Epidermal melanocyte (primary cell): ENCODE measurements at regions not wholly inside any gene's neighbourhood (a gene's known extent, or its start where the extent isn't known, plus 50 kb on each side); places are given as distances from the start of the nearest gene placed in this dataset.
"Not testable (repeated sequence)": the region's sequence is repeated elsewhere in the genome, so short reads cannot be mapped to it uniquely, and the experiment has no call there.

Experiments
- DNase-seq: peaks from one replicate; pipeline ENCODE4 v3.0.0; 2011; ENCODE audit warnings: low spot score; ENCODE audit not compliant: insufficient read length

DNA sequence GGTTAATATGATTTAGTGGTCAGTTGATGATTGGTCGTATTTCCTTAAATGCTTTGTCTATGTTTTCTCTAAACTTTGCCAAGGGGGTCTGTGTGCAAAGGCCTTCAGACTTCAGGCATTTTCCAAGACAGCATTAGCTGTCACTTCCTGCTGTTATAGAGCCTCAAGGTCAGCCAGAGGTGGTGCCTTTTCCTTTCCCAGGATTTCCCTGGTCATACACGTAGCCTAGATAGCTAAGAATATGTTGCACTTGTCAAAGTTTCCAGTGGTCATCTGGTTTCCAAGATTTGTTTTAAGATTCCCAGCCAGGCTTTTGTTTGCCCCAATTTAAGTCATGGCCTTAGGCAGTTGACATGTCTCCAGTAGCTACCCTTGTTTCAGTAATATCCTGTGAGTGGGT lies 133.2 kb upstream of the IGFBP3 start:
- DNase-seq, result no peak

DNA sequence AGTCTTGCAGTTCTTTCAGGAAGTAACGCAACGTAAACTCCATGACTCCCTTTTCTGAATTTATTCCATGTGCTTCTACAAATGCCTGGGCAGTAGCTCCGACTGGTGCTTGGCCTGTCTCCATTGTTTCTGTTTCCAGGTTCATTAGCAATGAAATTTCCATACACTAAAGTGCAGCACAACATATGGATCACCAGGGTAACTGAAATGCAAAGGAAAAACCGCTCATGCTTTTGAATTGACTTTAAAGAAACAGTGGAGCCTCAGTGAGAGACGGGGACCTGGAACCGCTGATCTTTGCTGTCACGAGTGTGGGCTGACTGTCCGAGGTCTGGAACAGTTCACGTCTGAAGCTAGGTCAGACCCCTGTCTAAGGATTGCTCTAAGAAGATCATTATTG lies 126.5 kb upstream of the IGFBP3 start:
- DNase-seq, result no peak

DNA sequence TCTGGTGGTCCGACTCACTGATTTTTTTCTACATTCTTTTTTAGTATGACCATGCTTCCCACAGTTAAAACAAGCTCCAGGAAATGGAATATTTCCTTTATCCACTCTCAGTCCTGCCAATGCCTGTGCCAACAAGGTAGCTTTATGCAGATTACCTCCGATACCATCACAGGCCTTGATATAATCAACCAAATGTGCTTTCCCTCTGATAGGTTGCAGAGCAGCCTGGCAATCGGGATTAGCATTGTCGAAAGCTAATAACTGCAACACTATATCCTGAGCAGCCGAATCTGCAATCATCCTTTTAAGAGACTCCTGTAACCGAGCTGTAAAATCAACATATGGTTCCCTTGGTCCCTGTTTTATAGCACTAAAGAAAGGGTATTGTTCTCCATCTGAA lies 122.3 kb upstream of the IGFBP3 start:
- DNase-seq, result not testable (repeated sequence)

DNA sequence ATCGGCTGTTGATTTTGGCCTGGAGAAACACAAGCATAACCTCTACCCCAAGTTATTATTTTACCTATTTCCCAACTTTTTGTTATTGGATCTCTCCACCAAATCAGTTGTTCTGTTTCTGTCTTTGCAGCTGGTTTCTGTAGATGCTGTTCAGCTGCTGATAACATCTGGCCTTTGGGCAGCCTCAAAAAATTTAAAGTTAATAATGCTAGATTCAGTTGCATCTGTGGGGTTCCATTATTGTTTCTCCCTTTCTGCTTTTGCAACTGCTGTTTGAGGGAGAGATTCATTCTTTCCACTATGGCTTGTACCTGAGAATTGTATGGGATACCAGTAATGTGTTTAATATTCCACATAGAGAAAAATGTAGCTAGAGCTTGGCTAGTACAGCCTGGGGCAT lies 118.7 kb upstream of the IGFBP3 start:
- not testable (repeated sequence) for DNase-seq

DNA sequence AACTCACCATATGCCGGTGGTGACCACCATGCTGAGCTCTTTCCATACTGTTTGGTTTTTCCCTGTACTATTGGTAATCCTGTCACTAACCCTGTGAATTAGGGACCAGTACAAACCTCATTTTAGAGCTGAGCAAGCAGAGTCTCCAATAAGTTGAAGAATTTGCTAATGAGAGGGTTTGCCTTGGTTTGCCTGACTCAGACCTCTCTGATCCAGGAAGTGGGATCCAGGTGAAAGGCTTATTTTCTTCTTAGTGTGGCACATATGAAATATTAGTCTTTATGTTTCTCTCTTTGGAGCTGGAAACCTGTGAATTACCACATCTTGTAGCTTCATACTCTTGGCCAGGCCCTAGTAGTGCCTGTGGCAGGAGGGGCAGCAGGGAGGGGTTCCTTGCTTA lies 114.1 kb upstream of the IGFBP3 start:
- no peak for DNase-seq

DNA sequence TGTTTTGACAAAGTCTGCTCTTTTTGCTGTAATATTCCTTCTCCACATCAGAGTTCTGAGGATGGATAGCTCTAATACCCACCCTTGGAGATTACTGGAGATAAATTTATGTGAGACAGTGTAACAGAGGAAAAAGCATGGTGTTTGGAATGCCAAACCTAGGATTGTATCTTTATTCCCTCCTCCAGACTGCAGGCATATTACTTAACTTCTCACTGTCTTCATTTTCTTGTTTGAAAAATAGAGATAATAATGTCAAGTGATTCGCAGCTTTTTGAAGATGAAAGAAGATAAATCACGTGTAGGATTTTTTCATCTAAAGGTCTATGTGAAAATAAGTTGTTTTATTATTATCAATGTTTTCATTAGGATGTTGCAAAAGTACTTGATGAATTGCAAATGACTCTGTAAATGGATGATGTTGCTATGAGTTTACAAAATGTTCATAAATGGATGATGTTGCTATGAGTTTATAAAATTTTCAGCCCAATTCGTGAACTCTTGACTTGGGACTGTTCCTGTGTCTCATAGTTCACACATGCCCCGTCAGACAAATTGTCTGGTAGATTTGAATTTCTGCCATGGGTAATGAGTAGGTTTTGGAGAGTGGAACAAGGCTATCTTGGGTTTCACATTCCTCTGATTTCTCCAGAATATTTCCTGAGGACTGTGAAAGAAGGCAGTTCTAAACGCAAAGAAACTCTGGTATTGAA lies 113.1 kb upstream of the IGFBP3 start:
- DNase-seq, result no peak

DNA sequence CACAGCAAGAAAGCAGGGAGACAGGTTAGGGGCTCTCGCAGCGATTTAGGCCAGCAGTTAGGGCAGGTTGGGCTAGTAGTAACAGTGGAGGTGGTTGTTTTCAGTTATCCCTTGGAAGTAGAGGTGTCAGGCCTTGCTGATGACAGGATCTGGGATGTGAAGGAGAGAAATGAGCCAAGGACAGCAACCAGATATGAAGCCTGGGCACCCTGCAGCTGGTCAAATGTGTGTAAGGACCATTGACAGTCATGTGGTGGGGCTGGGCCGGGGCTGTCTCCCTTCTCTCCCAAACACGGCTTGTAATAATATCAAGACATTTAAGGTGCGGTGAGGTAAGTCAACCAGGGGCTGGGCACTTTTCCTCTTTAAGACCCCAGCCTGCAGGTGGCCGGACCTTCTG lies 112.5 kb upstream of the IGFBP3 start:
- no peak for DNase-seq

DNA sequence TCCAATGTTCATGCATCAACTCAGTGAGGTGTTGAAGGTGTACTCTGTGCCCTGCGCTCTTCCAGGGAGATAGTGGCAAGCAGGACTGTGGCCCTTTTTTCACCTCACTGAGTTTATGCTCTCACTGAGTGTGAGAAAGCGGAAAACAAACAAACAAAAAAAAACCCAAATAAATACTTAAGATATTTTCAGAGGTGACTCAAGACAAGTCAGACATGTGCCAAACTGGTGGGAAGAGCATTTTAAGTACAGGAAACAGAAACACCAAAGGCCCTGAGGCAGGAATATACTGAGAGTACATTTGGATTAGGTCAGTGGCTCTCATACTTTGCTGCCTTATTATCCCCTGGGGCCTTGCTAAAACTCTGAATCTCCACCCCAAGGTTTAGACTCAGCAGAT lies 111.9 kb upstream of the IGFBP3 start:
- DNase-seq, result no peak

DNA sequence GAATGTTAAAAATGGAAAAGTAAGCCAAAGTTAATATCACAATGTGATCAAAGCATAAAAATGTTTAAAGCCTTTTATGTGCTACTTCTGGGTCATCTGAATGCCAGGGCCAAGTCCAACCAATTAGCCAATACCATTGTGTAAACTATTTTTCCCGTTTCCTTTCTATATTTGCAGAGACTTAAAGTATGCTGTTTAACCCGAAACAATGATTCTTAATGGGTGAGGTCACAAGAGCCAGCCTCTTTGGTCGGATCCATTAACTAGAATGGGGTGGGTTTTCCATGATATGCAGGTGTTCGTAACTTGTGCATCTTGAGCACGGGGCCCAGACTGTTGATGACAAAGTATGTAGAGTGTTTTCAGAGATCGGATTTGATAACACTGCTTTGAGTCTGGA lies 111.3 kb upstream of the IGFBP3 start:
- no peak for DNase-seq

DNA sequence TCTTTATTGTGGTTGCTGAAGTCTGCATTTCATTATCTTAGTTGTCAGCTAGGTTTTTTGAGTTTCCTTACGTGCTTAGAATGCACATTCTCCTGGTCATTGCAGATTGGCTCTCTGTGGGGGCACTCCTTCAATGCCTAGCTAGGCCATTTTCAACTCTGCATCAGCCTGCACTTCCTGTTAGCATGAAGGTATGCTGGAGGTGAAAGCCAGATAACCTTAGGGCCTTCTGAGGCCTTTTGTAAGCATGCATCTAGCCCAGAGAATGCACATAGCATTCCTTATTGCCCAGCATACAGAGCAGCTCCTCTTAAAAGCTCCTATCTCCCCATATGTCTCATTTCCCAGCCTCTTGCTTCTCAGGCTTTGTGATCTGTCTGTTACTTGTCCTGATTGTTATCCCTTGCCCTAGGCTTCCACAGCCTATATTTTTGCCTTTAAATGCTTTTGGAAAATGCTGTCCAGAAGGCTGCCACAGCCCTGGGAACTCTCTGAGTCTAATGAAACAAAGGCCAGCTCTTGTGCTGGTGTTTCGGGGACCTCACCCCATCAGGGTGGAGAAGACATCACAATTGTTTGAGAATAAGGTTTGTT lies 108.1 kb upstream of the IGFBP3 start:
- no peak for DNase-seq

DNA sequence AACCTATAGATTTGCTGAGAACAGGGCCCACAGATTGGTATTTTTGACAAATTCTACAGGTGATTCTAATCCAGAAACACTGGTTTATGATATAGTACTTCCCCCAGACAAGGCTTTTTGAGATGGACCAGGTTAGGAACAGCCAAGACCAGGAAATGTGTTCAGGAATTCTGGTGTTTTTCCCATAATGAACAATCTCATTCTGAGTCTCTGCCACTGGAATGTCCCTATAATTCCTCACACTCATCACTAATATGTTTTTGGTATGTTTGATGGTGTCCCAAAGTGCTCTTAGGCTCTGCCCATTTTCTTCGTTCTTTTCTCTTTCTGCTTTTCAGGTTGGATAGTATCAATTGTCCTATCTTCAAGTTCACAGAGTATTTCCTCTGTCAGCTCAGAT lies 107.2 kb upstream of the IGFBP3 start:
- DNase-seq, result no peak

DNA sequence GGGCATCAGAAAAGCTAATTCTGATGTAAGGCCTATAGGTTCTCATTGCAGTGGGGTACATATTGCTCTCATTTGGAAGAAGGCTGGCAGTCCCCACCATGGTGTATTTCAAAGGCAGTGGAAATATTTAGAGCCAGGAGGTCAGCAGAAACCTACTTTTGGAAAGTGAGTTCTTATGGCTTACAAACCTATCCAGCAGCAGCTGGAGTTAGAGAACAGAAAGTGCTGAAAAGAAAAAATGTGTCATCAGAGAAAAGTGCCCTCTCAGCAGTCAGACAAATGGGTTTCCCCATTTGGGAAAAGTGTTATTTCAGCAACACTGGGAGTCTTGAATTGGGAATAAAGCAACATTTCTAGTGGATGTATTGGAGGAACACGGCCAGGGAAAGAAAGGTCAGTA lies 105.7 kb upstream of the IGFBP3 start:
- no peak for DNase-seq

DNA sequence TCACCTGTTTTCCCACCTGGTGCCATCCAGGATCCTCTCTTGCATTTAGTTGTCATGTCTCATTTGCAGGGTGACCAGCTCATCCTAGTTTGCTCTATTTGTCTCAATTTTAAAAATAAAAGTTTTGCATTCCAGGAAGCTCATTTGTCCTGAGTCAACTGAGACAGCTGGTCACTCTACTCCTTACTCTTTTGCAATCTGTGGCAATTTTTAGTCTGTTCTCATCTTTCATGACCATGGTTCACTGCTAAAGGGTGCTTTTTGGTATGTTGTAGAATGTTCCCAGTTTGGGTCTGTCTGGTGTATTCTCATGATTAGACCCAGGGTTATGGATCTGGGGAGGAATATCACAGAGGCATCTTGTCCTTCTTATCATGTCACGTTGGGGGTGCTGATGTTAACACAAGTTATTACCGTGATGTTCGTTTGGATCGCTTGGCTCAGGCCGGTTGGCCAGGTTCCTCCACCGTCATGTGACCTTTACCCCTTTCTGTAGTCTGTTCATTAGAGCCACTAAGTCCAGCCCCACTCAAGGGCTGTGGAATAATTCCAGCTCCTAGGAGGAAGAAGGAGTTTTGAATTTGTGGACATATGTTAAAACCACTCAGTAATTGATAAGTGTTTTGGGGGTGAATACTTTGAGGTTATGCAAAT lies 103.3 kb upstream of the IGFBP3 start:
- no peak for DNase-seq

DNA sequence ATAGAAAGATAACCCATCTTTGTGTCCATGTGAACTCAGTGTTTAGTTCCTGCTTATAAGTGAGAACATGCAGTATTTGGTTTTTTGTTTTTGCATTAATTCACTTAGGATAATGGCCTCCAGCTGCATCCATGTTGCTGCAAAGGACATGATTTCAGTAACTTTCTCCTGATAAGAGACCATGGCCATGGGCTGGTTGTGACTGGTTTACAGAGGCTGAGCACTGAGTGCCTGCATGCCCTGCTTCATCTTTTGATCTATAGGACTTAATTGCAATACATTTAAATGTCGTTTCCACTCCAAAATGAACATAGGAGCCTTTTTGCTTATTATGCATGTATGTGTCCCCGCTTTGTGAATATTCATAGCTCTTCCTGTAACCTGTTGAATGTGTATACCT lies 101.3 kb upstream of the IGFBP3 start:
- DNase-seq, result no peak

DNA sequence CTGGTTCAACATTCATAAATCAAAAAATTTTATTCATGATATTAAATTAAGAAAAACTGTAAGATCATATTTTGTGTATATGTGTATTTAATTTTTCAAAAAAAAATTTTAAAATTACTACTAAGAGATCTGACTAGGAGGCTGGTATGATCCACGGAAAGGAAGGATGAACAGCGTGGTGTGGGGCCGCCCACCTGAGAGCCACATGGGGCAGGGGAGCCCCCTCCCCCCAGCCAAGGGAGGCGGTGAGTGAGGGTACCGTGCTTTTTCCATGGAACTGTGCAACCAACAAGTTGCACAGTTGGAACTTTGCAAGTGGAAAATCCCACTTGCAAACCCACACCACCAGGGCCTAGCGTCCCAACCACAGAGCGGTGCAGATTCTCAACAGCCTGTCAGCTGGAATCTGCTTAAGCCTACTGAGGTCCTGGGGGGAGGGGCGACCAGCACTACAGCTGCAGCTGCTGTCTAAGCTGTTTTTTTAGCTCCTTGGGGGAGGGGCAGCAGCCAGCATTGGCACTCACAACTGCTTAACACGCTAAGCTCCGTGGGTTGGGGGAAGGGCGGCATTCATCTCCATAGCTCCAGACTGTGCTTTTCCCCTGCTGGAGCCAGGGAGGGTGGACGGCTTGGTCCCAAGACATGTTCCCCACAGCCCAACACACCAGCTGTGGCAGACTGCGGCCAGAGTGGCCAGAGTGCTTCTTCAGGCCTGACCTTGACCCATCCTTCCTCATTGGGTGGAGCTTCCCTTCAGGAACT lies 94.2 kb upstream of the IGFBP3 start:
- DNase-seq, result no peak

DNA sequence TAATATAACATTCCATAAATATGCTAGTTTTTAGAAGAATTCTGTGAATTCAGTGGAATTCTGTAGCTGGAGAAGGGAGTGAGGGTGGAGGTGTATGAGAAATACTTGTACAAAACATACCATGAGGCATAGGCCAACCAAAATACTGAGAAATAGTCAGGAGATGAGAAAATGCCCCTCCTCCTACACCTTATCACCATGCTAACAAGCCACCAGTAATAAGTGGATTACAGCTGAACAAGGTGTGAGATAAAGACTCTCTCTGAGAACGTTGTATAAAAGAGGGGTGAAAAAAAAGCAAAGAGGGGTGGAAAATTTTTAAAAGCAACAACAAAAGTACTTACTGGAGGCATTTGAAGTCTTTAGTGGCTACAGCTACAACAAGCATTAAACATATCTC lies 90.4 kb upstream of the IGFBP3 start:
- DNase-seq, result no peak

DNA sequence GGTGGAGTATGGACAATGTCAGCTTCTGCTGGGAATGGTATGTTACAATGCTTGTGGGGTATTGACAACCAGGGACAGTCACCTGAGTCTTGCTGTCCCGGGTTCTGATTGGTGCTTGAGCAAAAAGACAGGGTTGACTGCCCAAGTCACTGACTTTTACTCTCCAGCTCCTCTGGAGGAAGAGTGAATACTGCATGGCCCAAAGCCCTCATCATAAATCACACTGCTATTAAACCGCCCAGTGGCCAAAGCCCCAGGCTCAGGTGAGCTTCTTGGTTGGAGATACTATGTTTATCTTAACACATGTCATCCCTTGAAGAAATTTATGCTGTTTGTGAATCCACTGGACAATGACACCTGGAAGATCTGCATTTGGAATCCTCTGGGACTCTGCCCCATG lies 90.0 kb upstream of the IGFBP3 start:
- no peak for DNase-seq

DNA sequence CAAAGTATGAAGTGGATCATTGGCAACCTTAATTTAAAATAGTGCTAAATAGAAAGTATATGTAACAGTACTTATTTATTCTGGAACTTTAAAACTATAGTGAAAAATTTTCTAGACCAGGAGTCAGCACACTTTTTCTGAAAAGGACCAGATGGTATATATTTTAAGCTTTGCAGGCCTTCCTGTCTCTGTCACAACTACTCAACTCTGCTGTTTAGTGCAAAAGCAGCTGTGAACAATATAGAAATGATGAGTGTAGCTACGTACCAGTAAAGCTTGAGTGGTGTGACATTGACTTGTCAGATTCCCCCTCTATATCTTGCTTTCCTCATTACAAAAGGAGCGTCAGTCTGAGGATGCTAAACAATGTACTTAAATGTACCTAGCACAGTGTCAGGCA lies 88.1 kb upstream of the IGFBP3 start:
- DNase-seq, result no peak

DNA sequence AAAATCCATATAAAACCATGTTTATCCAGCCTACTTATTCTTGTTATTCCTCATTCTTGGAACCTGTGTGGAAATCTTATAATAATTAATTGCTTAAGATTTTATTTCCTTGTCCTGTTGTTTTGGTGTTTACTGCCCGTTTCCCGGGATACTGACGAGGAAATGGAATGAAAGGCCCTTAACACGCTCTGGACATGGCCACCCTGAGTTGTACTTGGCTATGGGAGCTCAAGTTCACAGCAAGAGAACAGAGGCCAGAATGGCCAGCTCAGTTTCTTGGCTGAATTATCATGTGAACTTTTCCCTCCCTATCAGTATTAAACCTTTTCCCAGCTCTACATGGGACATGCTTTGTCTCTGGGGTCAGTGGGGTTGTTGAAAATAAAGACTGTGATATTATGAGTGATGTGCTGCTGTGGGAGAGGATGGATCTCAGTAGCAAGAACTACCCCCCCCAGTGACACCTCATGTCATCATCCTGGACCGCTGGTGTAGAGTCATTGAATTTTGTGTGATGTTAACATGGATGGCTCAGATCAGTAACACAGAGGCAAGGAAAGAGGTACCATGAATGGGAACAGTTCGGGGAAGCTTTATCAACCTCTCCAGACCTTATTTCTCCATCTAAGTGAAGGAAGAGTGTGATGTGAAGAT lies 87.0 kb upstream of the IGFBP3 start:
- no peak for DNase-seq

DNA sequence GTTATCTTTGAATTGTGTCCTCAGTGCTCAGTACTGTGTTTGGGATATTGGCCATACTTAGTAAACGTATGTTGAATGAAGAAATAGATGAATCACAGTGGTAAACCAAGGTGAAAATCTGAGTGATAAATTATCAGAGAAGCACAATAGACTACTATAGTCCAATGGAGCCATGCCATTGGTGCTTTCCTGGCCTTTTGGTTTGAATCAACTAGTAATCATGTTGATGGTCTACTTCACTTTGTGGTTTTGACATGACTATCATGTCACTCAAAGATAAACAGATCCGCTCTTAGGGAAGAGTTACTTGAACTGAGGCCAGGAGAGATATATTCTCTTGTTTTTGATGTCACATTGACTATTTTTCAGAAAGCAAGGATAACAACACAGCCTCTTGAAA lies 86.1 kb upstream of the IGFBP3 start:
- no peak for DNase-seq

DNA sequence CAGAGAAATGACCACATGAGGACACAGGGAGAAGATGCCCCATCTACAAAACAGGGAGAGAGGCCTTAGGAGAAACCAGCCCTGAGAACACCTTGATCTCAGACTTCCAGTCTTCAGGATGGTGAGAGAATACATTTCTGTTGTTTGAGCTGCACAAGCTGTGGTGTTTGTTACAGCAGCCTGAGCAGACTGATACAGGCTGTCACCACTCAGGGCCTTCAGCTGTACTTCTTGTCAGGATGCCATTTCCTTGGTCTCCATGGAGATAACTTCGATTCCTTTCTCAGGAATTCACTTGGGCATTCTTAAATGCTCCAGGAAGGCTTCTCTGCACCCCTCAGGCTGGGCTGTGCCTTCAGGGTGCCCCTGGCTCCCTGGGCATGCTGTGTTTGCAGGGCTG lies 85.7 kb upstream of the IGFBP3 start:
- DNase-seq, result no peak

DNA sequence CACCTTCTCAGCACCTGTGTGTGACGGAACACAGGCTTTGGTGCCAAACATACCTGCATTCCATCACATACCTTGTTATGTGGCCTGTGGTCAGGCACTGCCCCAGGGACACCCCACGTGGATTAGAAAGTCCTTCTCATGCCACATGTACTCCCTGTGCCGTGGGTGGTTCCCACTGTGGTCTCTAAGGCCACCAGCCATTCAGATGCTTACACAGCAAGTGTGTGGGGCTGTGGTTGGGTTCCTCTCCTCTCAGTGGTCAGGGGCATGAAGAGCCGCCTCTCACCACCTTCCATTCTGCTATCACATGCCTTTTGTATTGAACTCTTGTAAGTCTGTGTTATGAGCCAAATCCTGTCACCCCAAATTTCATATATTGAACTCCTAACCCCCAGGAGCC lies 85.1 kb upstream of the IGFBP3 start:
- DNase-seq, result no peak
